HG02840 (cell line): ENCODE measurements at regions not wholly inside any gene's neighbourhood (a gene's known extent, or its start where the extent isn't known, plus 50 kb on each side); places are given as distances from the start of the nearest gene placed in this dataset.
"Not testable (repeated sequence)": the region's sequence is repeated elsewhere in the genome, so short reads cannot be mapped to it uniquely, and the experiment has no call there.

Experiments
- ATAC-seq: cut with Tn5 transposase; IDR thresholded peaks from one replicate; pipeline ENCODE4 v1.9.1; 2021; ENCODE audit warnings: mild to moderate bottlenecking, moderate library complexity, moderate number of reproducible peaks; ENCODE audit not compliant: unreplicated experiment, low FRiP score

- no peak for ATAC-seq
Observed at GRCh38 chr16:63922560-63922959, 1199.3 kb downstream of the CDH11 start.

GRCh38 chr16:63921737-63922295 is 1200.0 kb downstream of the CDH11 start:
- ATAC-seq: no peak

GRCh38 chr16:63913290-63913689 is 1208.6 kb downstream of the CDH11 start:
- ATAC-seq: no peak

GRCh38 chr16:63907251-63907650 is 1214.6 kb downstream of the CDH11 start:
- ATAC-seq: no peak

- no peak for ATAC-seq
Observed at GRCh38 chr16:63904930-63905329, 1216.9 kb downstream of the CDH11 start.

GRCh38 chr16:63904182-63904581 is 1217.7 kb downstream of the CDH11 start:
- no peak for ATAC-seq

GRCh38 chr16:63896383-63897109 is 1225.3 kb downstream of the CDH11 start:
- no peak for ATAC-seq

- ATAC-seq: no peak
Observed at GRCh38 chr16:63890723-63891122, 1231.1 kb downstream of the CDH11 start.

- ATAC-seq: no peak
Observed at GRCh38 chr16:63890081-63890480, 1231.8 kb downstream of the CDH11 start.

- ATAC-seq: no peak
Observed at GRCh38 chr16:63883091-63883490, 1238.8 kb downstream of the CDH11 start.

- ATAC-seq: no peak
Observed at GRCh38 chr16:63882576-63882975, 1239.3 kb downstream of the CDH11 start.

GRCh38 chr16:63880948-63881347 is 1240.9 kb downstream of the CDH11 start:
- ATAC-seq: no peak

- no peak for ATAC-seq
Observed at GRCh38 chr16:63877401-63877800, 1244.5 kb downstream of the CDH11 start.

- no peak for ATAC-seq
Observed at GRCh38 chr16:63876103-63876502, 1245.8 kb downstream of the CDH11 start.

GRCh38 chr16:63860700-63861099 is 1261.2 kb downstream of the CDH11 start:
- not testable (repeated sequence) for ATAC-seq

GRCh38 chr16:63856537-63856936 is 1265.3 kb downstream of the CDH11 start:
- no peak for ATAC-seq

GRCh38 chr16:63850979-63851378 is 1270.9 kb downstream of the CDH11 start:
- no peak for ATAC-seq

- no peak for ATAC-seq
Observed at GRCh38 chr16:63841271-63841670, 1280.6 kb downstream of the CDH11 start.

GRCh38 chr16:63830061-63830460 is 1291.8 kb downstream of the CDH11 start:
- no peak for ATAC-seq

- ATAC-seq: no peak
Observed at GRCh38 chr16:63822818-63823217, 1299.0 kb downstream of the CDH11 start.

GRCh38 chr16:63816276-63816675 is 1305.6 kb downstream of the CDH11 start:
- no peak for ATAC-seq

GRCh38 chr16:63813862-63814261 is 1308.0 kb downstream of the CDH11 start:
- ATAC-seq: no peak
